ENCODE measurements at regions not wholly inside any gene's neighbourhood (a gene's known extent, or its start where the extent isn't known, plus 50 kb on each side); places are given as distances from the start of the nearest gene placed in this dataset.

GRCh38 chrX:140355429-140355828 is 149.4 kb downstream of the SOX3 start:
- CTCF ChIA-PET = no interaction called here
- POLR2A ChIA-PET = no interaction called here
- RAD21 ChIA-PET (ENCODE audit: low non-redundant PET in 1 of 2, low total read pairs in 2 of 2, uncharacterized antibody in 2 of 2, unreplicated experiment in 2 of 2) = no interaction called here
- Histone ChIP-seq H3K79me2 (ENCODE audit: insufficient read depth, low read length) (no peaks in the 10 kb centered on the region), H4K20me1 (ENCODE audit: insufficient read depth) (no peaks in the 10 kb centered on the region), H3K9ac (ENCODE audit: low read length) (no peak overlapping the region), H2AFZ (ENCODE audit: low read depth, low read length, poor library complexity, severe bottlenecking) (no peak overlapping the region), H3K36me3 (ENCODE audit: control insufficient read depth in 1 of 2, insufficient read depth in 2 of 2, low read length in 2 of 2) (no peaks in the 10 kb centered on the region), H3K27me3 (ENCODE audit: insufficient read depth, low read length) (no peaks in the 10 kb centered on the region), H3K27ac (ENCODE audit: low read depth, low read length) (no peak overlapping the region), H3K4me1 (ENCODE audit: control insufficient read depth in 1 of 2, insufficient read depth in 2 of 2, low read length in 2 of 2) (no peaks in the 10 kb centered on the region), H3K9me3 (ENCODE audit: control insufficient read depth in 1 of 2, insufficient read depth in 1 of 2, low read depth in 1 of 2, low read length in 2 of 2) (no peaks in the 10 kb centered on the region), H3K4me2 (ENCODE audit: low read length) (no peak overlapping the region), H3K9me2 (ENCODE audit: insufficient read depth) (no peaks in the 10 kb centered on the region), H3K4me3 (replicated peaks in 1 of 2; ENCODE audit: low read depth in 1 of 2, low read length in 2 of 2) (no peak overlapping the region)
- BruUV-seq (replicated peaks) = no TSS peak
- ATAC-seq (no peak), DNase-seq (ENCODE audit: low read depth, low spot score) (no peak)
- intact Hi-C loops (cut with micrococcal nuclease) = no loop called here
- TF ChIP-seq ATF3 (IDR thresholded peaks at IDR 0.05) (no peak), POLR2A (IDR thresholded peaks at IDR 0.05; ENCODE audit: borderline replicate concordance, extremely low read depth, insufficient read depth, insufficient read length) (no peak), CBX3 (IDR thresholded peaks at IDR 0.05; ENCODE audit: low read depth) (no peak), ZFX (IDR thresholded peaks at IDR 0.05) (no peak), JUND (IDR thresholded peaks at IDR 0.05) (no peak), CEBPB (IDR thresholded peaks at IDR 0.05; ENCODE audit: low read depth) (no peak), TCF7L2 (IDR thresholded peaks at IDR 0.05; ENCODE audit: borderline replicate concordance, extremely low read depth, insufficient read depth, insufficient read length) (no peak), YY1 (IDR thresholded peaks at IDR 0.05; ENCODE audit: extremely low read depth, insufficient replicate concordance, low read depth, low read length) (no peak), RAD21 (IDR thresholded peaks at IDR 0.05; ENCODE audit: low read depth) (no peak), SIN3A (IDR thresholded peaks at IDR 0.05; ENCODE audit: low read depth) (no peak), EZH2 (IDR thresholded peaks at IDR 0.05) (no peak), REST (IDR thresholded peaks at IDR 0.05; ENCODE audit: low read depth) (no peak), ELF1 (IDR thresholded peaks at IDR 0.05; ENCODE audit: borderline replicate concordance, low read depth) (no peak)

Data from HCT116 (cell line).